ENCODE measurements at regions not wholly inside any gene's neighbourhood (a gene's known extent, or its start where the extent isn't known, plus 50 kb on each side); places are given as distances from the start of the nearest gene placed in this dataset.

DNA sequence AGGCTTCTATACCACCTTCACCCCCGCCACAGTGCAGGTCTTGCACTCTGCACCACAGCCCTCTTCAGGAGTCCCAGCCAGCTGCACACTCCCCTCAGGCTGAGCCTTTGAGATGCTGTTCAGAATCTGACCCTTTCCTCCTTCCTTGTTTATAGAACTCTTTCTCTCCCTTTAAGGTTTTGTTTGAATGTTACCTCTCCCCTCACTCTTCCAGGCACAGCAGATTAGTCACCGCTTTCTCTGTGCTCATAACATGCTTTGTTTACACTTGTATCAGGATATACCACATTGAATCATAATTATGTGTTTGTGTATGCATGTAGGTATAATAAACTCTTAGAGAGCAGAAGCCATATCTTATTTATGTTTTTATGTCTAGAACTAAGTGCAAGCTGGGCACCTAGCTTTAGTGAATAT, 168.4 kb upstream of the BCL6 start:
- no peak for DNase-seq
- H3K27me3 ChIP-seq: no peaks in the 10 kb centered on the region
- intact Hi-C loops (cut with DNase I; ENCODE audit: low total_unique reads): no loop called here

DNA sequence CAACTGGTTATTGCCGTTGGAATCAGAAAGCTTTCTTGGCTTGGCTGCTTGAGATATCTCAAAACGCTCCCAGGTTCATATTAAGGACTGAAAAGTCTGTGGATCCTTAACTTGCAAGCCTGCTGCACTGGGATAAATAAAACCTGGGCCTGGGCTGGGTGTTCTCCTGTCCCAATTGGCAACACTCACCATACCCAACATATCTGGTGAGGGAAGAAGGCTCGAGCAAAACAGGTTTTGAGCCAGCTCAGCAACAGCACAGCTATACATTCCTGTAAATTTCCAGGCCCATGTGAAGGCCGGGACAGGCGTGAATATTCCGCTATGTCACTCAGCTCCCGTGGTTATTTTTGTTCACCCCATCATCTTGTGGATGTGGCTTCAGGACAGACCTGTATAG, 169.0 kb upstream of the BCL6 start:
- no peaks in the 10 kb centered on the region for H3K4me1 ChIP-seq
- no peaks in the 10 kb centered on the region for H3K27me3 ChIP-seq
- TF ChIP-seq POLR2A (IDR thresholded peaks at IDR 0.05): no peak
- TF ChIP-seq, protein P1, sequence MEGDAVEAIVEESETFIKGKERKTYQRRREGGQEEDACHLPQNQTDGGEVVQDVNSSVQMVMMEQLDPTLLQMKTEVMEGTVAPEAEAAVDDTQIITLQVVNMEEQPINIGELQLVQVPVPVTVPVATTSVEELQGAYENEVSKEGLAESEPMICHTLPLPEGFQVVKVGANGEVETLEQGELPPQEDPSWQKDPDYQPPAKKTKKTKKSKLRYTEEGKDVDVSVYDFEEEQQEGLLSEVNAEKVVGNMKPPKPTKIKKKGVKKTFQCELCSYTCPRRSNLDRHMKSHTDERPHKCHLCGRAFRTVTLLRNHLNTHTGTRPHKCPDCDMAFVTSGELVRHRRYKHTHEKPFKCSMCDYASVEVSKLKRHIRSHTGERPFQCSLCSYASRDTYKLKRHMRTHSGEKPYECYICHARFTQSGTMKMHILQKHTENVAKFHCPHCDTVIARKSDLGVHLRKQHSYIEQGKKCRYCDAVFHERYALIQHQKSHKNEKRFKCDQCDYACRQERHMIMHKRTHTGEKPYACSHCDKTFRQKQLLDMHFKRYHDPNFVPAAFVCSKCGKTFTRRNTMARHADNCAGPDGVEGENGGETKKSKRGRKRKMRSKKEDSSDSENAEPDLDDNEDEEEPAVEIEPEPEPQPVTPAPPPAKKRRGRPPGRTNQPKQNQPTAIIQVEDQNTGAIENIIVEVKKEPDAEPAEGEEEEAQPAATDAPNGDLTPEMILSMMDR (IDR thresholded peaks at IDR 0.05): no peak
- DNase-seq: no peak
- H3K4me3 ChIP-seq: no peak overlapping the region
- H3K36me3 ChIP-seq (ENCODE audit: low read depth, missing control alignments): no peaks in the 10 kb centered on the region
- intact Hi-C loops (cut with DNase I; ENCODE audit: low total_unique reads): no loop called here
- H3K9me3 ChIP-seq: no peaks in the 10 kb centered on the region
- WGBS, 2 donors: 81 to 86% methylated on average over 7 of the region's 7 CpGs
- H3K27ac ChIP-seq: no peak overlapping the region

More for the DNA sequence above, 168.4 kb upstream of the BCL6 start:
- 95 to 98% methylated on average over 2 of the region's 2 CpGs for WGBS, 2 donors
- H3K27ac ChIP-seq: no peak overlapping the region
- no peaks in the 10 kb centered on the region for H3K9me3 ChIP-seq
- TF ChIP-seq, protein P1 (IDR thresholded peaks at IDR 0.05): no peak
- no peak for TF ChIP-seq POLR2A (IDR thresholded peaks at IDR 0.05)
- no peaks in the 10 kb centered on the region for H3K36me3 ChIP-seq (ENCODE audit: low read depth, missing control alignments)
- no peak overlapping the region for H3K4me3 ChIP-seq
- H3K4me1 ChIP-seq: no peaks in the 10 kb centered on the region

DNA sequence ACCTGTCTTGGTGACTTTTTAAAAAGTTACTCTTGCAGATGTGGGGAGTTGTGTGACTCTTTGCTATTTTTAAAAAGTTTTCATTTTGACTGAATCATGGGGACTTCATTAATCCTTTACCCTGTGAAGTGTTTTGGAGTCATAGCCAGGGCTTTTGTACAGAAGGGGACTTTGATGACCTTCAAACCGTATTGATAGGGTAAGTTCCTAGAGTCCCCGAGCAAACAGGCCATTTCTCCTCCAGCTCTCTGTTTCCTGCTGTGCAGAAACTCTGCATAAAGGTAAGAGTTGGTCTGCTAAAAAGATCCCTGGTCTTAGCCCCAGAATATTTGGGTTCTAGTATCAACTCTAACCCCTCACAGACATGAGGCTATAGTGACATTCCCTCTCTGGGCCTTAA, 170.8 kb upstream of the BCL6 start:
- H3K4me3 ChIP-seq: no peak overlapping the region
- H3K36me3 ChIP-seq (ENCODE audit: low read depth, missing control alignments): no peaks in the 10 kb centered on the region
- intact Hi-C loops (cut with DNase I; ENCODE audit: low total_unique reads): no loop called here
- TF ChIP-seq, protein P1 (IDR thresholded peaks at IDR 0.05): no peak
- TF ChIP-seq POLR2A (IDR thresholded peaks at IDR 0.05): no peak
- 47 to 61% methylated on average over 2 of the region's 2 CpGs for WGBS, 2 donors
- DNase-seq: no peak
- H3K27me3 ChIP-seq: no peaks in the 10 kb centered on the region
- no peaks in the 10 kb centered on the region for H3K9me3 ChIP-seq
- H3K4me1 ChIP-seq: no peaks in the 10 kb centered on the region
- no peak overlapping the region for H3K27ac ChIP-seq

DNA sequence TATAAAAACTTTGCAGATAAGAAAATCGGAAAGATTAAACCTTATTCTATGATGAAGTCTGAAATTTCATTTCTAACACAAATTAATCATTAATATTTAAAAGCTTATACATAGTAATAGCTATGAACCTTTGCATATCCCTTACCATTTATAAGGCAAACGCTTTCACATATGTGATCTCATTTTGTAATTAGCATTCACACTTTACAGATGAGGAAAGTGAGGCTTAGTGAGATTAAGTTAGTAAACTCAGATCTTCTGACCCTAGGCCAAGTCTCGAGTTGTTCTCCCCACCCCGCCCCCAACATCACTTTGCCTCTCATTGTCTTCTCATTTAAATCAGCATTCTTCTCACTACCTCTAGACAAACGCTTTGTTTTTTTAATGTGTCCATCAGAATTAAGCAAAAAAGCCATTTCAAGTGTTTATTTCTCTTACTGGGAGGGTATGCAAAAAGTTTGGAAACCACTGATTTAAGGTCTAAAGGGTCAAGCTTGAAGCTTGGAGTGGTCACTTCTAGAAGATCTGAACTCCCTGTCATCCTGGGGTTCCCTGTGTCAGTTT, 172.9 kb upstream of the BCL6 start:
- Histone ChIP-seq H3K4me3 (no peak overlapping the region), H3K9me3 (no peaks in the 10 kb centered on the region), H3K36me3 (ENCODE audit: low read depth, missing control alignments) (no peaks in the 10 kb centered on the region), H3K27ac (no peak overlapping the region), H3K4me1 (no peaks in the 10 kb centered on the region), H3K27me3 (no peaks in the 10 kb centered on the region)
- no peak for TF ChIP-seq POLR2A (IDR thresholded peaks at IDR 0.05)
- 82 to 88% methylated on average over 5 of the region's 5 CpGs for WGBS, 2 donors
- intact Hi-C loops (cut with DNase I; ENCODE audit: low total_unique reads): no loop called here
- DNase-seq: no peak

DNA sequence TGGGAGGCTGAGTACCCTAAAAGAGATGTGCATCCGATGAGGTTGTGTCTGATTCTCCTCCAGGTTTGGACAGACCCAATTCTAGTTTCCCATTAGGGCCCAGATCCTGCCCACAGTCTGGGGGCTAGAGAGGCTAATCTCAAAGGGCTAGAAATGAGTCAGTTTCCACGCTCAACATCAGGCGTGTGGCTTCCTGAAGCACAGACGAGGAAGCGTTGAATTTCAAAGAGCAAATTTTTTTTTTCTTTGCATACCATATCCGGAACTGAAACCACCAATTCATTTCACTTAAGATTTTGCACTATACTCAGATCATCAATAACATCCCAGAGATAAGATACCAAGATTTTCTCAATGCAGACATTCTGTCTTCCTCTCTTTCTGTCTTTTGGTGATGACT, 173.8 kb upstream of the BCL6 start:
- H3K27me3 ChIP-seq: no peaks in the 10 kb centered on the region
- no peak overlapping the region for H3K27ac ChIP-seq
- H3K4me1 ChIP-seq: no peaks in the 10 kb centered on the region
- no peaks in the 10 kb centered on the region for H3K36me3 ChIP-seq (ENCODE audit: low read depth, missing control alignments)
- no peaks in the 10 kb centered on the region for H3K9me3 ChIP-seq
- TF ChIP-seq POLR2A (IDR thresholded peaks at IDR 0.05): no peak
- TF ChIP-seq, protein P1 (IDR thresholded peaks at IDR 0.05): no peak
- 87 to 89% methylated on average over 6 of the region's 6 CpGs for WGBS, 2 donors
- intact Hi-C loops (cut with DNase I; ENCODE audit: low total_unique reads): no loop called here
- DNase-seq: no peak
- no peak overlapping the region for H3K4me3 ChIP-seq
